22Rv1 (cell line): ENCODE measurements at regions not wholly inside any gene's neighbourhood (a gene's known extent, or its start where the extent isn't known, plus 50 kb on each side); places are given as distances from the start of the nearest gene placed in this dataset.

ENCODE experiments used
- ZFX ChIP-seq: fragments of 450-650 bp; IDR thresholded peaks from 2 replicates; pipeline ENCODE4 v1.6.1; 2017; ENCODE audit warnings: antibody characterized with exemption, borderline replicate concordance
- TF ChIP-seq, protein P1 (sequence below): fragments of 450-650 bp; IDR thresholded peaks from 2 replicates; pipeline ENCODE4 v1.5.1; 2017; ENCODE audit warnings: mild to moderate bottlenecking

DNA sequence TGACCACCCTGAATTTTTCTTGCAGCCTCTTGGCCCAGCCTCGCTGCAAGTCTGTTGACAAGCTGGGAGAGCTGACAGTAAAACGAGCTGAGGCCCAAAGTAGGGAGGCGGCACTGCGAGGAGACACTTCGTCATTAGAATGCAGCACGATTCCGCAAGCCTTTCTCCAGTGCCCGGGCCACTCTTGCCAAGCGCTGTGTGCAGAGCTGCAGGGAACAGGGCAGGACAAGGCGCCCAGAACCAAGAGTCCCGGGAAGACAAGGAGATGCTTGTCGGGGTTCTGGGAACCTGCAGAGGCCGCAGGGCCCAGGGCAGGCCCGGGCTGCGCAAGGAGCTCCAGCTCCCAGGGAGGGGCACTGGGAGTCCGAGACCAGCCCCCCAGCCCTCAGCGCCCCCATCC lies 187.1 kb downstream of the BCOR start:
- TF ChIP-seq, protein P1, sequence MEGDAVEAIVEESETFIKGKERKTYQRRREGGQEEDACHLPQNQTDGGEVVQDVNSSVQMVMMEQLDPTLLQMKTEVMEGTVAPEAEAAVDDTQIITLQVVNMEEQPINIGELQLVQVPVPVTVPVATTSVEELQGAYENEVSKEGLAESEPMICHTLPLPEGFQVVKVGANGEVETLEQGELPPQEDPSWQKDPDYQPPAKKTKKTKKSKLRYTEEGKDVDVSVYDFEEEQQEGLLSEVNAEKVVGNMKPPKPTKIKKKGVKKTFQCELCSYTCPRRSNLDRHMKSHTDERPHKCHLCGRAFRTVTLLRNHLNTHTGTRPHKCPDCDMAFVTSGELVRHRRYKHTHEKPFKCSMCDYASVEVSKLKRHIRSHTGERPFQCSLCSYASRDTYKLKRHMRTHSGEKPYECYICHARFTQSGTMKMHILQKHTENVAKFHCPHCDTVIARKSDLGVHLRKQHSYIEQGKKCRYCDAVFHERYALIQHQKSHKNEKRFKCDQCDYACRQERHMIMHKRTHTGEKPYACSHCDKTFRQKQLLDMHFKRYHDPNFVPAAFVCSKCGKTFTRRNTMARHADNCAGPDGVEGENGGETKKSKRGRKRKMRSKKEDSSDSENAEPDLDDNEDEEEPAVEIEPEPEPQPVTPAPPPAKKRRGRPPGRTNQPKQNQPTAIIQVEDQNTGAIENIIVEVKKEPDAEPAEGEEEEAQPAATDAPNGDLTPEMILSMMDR, result no peak
- no peak for TF ChIP-seq ZFX
